GDM1 (cell line): ENCODE measurements at regions not wholly inside any gene's neighbourhood (a gene's known extent, or its start where the extent isn't known, plus 50 kb on each side); places are given as distances from the start of the nearest gene placed in this dataset.
"Not testable (repeated sequence)": the region's sequence is repeated elsewhere in the genome, so short reads cannot be mapped to it uniquely, and the experiment has no call there.

ENCODE experiments used
- DNase-seq: peaks from one replicate; lab custom pipeline; 2025; lab: John Stamatoyannopoulos, UW

- DNase-seq, result no peak
Observed at GRCh38 chr6:112990971-112991370, 643.8 kb downstream of the RFPL4B start.

- no peak for DNase-seq
Observed at GRCh38 chr6:112991912-112992311, 644.8 kb downstream of the RFPL4B start.

GRCh38 chr6:112997421-112998085 is 650.4 kb downstream of the RFPL4B start:
- DNase-seq, result no peak

GRCh38 chr6:113004054-113004453 is 656.9 kb downstream of the RFPL4B start:
- DNase-seq, result no peak

- no peak for DNase-seq
Observed at GRCh38 chr6:113004470-113005270, 657.5 kb downstream of the RFPL4B start.

- DNase-seq, result no peak
Observed at GRCh38 chr6:113006494-113006893, 659.4 kb downstream of the RFPL4B start.

- no peak for DNase-seq
Observed at GRCh38 chr6:113009682-113010081, 662.6 kb downstream of the RFPL4B start.

- DNase-seq, result no peak
Observed at GRCh38 chr6:113010196-113010989, 663.3 kb downstream of the RFPL4B start.

- DNase-seq, result no peak
Observed at GRCh38 chr6:113011389-113011788, 664.3 kb downstream of the RFPL4B start.

- DNase-seq, result no peak
Observed at GRCh38 chr6:113011801-113012200, 664.7 kb downstream of the RFPL4B start.

- no peak for DNase-seq
Observed at GRCh38 chr6:113015249-113015648, 668.1 kb downstream of the RFPL4B start.

GRCh38 chr6:113017353-113017752 is 670.2 kb downstream of the RFPL4B start:
- no peak for DNase-seq

GRCh38 chr6:113018351-113019151 is 671.4 kb downstream of the RFPL4B start:
- no peak for DNase-seq

GRCh38 chr6:113019176-113019575 is 672.0 kb downstream of the RFPL4B start:
- DNase-seq, result no peak

GRCh38 chr6:113027780-113028179 is 680.6 kb downstream of the RFPL4B start:
- no peak for DNase-seq

- DNase-seq, result not testable (repeated sequence)
Observed at GRCh38 chr6:113029161-113029560, 682.0 kb downstream of the RFPL4B start.

GRCh38 chr6:113031591-113032238 is 684.6 kb downstream of the RFPL4B start:
- no peak for DNase-seq

- no peak for DNase-seq
Observed at GRCh38 chr6:113039005-113039404, 691.9 kb downstream of the RFPL4B start.

- DNase-seq, result no peak
Observed at GRCh38 chr6:113047148-113047547, 700.0 kb downstream of the RFPL4B start.

GRCh38 chr6:113047932-113048331 is 700.8 kb downstream of the RFPL4B start:
- no peak for DNase-seq

- no peak for DNase-seq
Observed at GRCh38 chr6:113048741-113049140, 701.6 kb downstream of the RFPL4B start.
